HepG2 (cell line): ENCODE measurements at regions not wholly inside any gene's neighbourhood (a gene's known extent, or its start where the extent isn't known, plus 50 kb on each side); places are given as distances from the start of the nearest gene placed in this dataset.
A peak's percentile ranks its signal among the peaks of the same experiment; 100 is the strongest.

Source experiments
- ATAC-seq: fragments of 200-7000 bp; cut with Tn5 transposase; 3 replicates; pipeline ENCODE4 v1.9.1; 2020; ENCODE audit warnings: mild to moderate bottlenecking, moderate library complexity
- BruUV-seq: library from RNA; stranded (reverse); fragments of 400-500 nt; replicated peaks from 2 replicates; lab custom pipeline; 2021; lab: Mats Ljungman, UMichigan
- CTCF ChIA-PET: fragments of 300-600 bp; formaldehyde crosslinking; extraction: SDS; loops from one replicate; lab custom pipeline; 2021; ENCODE audit warnings: low total read pairs, inconsistent platforms, low intra/inter-chr PET ratio; lab: Yijun Ruan, JAX
- POLR2A ChIA-PET: fragments of 350-600 bp; sonication (Branson Sonifier 250); formaldehyde crosslinking; loops from one replicate; lab custom pipeline; 2020; ENCODE audit warnings: antibody characterized with exemption, inconsistent platforms; lab: Yijun Ruan, JAX
- DNase-seq: peaks from one replicate; pipeline ENCODE4 v3.0.0-alpha.2; 2015; ENCODE audit warnings: low spot score
- FAIRE-seq: peaks from 3 replicates; lab custom pipeline; 2011; peaks lifted over from hg19 to GRCh38; lab: Jason Lieb, UNC
- H2AFZ ChIP-seq: one replicate; pipeline ENCODE4 v1.6.1; 2011; ENCODE audit warnings: low read length, inconsistent platforms
- H3K27ac ChIP-seq: fragments of 300-600 bp; 3 replicates; pipeline ENCODE4 v1.8.0; 2011; ENCODE audit warnings: mixed run types, mild to moderate bottlenecking, mixed read lengths, low read length, inconsistent platforms; ENCODE audit not compliant: insufficient read depth; ENCODE audit errors: extremely low read length
- H3K27me3 ChIP-seq, 2 experiments: fragments of 200-600 bp in 1 of 2; 2 replicates in 1 of 2; 3 replicates in 1 of 2; pipeline versions ENCODE4 v1.6.0 to v1.8.0; 2011; ENCODE audit warnings: low read length in 2 of 2, mild to moderate bottlenecking in 2 of 2, moderate library complexity in 2 of 2, inconsistent platforms in 1 of 2; ENCODE audit not compliant: insufficient read depth in 2 of 2, control insufficient read depth in 1 of 2
- H3K36me3 ChIP-seq, 2 experiments: fragments of 200-600 bp in 1 of 2; replicated peaks in 1 of 2; 2 replicates in 1 of 2; 3 replicates in 1 of 2; pipeline versions ENCODE4 v1.5.1 to v1.8.0; 2011; ENCODE audit warnings: low read length in 2 of 2, inconsistent platforms in 1 of 2; ENCODE audit not compliant: insufficient read depth in 2 of 2, control insufficient read depth in 1 of 2
- H3K4me1 ChIP-seq: 2 replicates; pipeline ENCODE4 v1.5.1; 2012; ENCODE audit warnings: low read length, inconsistent platforms; ENCODE audit not compliant: insufficient read depth
- H3K4me2 ChIP-seq: 2 replicates; pipeline ENCODE4 v1.6.0; 2011; ENCODE audit warnings: low read depth, low read length, inconsistent platforms
- H3K4me3 ChIP-seq, 3 experiments: fragments of 200-600 bp in 1 of 3; sonication (generic), shearing (Covaris generic) in 1 of 3; replicated peaks in 1 of 3; 2 replicates each; pipeline ENCODE4 v1.5.1; 2011 to 2016; ENCODE audit warnings: low read length in 3 of 3, inconsistent platforms in 2 of 3, low read depth in 2 of 3, mild to moderate bottlenecking in 2 of 3, control low read depth in 1 of 3, mixed read lengths in 1 of 3; ENCODE audit not compliant: insufficient read depth in 1 of 3
- H3K79me2 ChIP-seq: one replicate; pipeline ENCODE4 v1.6.1; 2011; ENCODE audit warnings: low read length, inconsistent platforms; ENCODE audit not compliant: insufficient read depth
- H3K9ac ChIP-seq: 2 replicates; pipeline ENCODE4 v1.6.0; 2011; ENCODE audit warnings: mild to moderate bottlenecking, low read depth, low read length, inconsistent platforms; ENCODE audit not compliant: insufficient read depth
- H3K9me3 ChIP-seq: 2 replicates; pipeline ENCODE4 v1.5.1; 2012; ENCODE audit warnings: mild to moderate bottlenecking, low read length
- H4K20me1 ChIP-seq: 2 replicates; pipeline ENCODE4 v1.6.0; 2011; ENCODE audit warnings: inconsistent platforms, mild to moderate bottlenecking, low read length, moderate library complexity; ENCODE audit not compliant: insufficient read depth
- FOXA1 ChIP-seq, 2 experiments: fragments of 450-650 bp in 1 of 2; sonication (generic) in 1 of 2; formaldehyde crosslinking in 1 of 2; IDR thresholded peaks; 2 replicates each; pipeline versions ENCODE4 v1.4.0 to v1.6.1; 2016 to 2020; ENCODE audit warnings: missing genetic modification reagents in 1 of 2
- HNF4A ChIP-seq: sonication (generic); formaldehyde crosslinking; IDR thresholded peaks from 2 replicates; pipeline ENCODE4 v1.4.0; 2020; ENCODE audit warnings: missing genetic modification reagents
- NR2F2 ChIP-seq: IDR thresholded peaks from 2 replicates; pipeline ENCODE4 v1.6.1; 2012; ENCODE audit warnings: low read depth, inconsistent platforms, borderline replicate concordance
- NR2F6 ChIP-seq, 2 experiments: IDR thresholded peaks; 2 replicates each; pipeline ENCODE4 v1.6.1; 2016; ENCODE audit warnings: antibody characterized with exemption in 1 of 2, mild to moderate bottlenecking in 1 of 2
- ZNF484 ChIP-seq: sonication (generic); formaldehyde crosslinking; IDR thresholded peaks from 2 replicates; pipeline ENCODE4 v1.5.1; 2020; ENCODE audit warnings: mild to moderate bottlenecking, low read depth, missing genetic modification reagents, borderline replicate concordance
- ZNF713 ChIP-seq: sonication (generic); formaldehyde crosslinking; IDR thresholded peaks from 2 replicates; pipeline ENCODE4 v1.4.0; 2020; ENCODE audit warnings: mild to moderate bottlenecking, missing genetic modification reagents
- WGBS: methylation state at CpG from one replicate; pipeline ENCODE4 v1.1.6; 2017; ENCODE audit warnings: low lambda C conversion rate; 5-methylcytosine and 5-hydroxymethylcytosine counted together
- in situ Hi-C: cut with HindIII; loops from 2 replicates; pipeline ENCODE4 v1.10.0; 2017; ENCODE audit warnings: low pct_unique_long_range_greater_than_20kb; ENCODE audit not compliant: extremely low pct_ligation_motif_present
- intact Hi-C: fragments of 100-400 bp; cut with micrococcal nuclease; formaldehyde crosslinking; loops from one replicate; pipeline ENCODE4 v1.10.0; 2022; ENCODE audit not compliant: unreplicated experiment
- TF ChIP-seq, protein P1 (sequence below): sonication (generic); formaldehyde crosslinking; IDR thresholded peaks from 2 replicates; pipeline ENCODE4 v1.8.0; 2022; ENCODE audit warnings: mild to moderate bottlenecking, missing genetic modification reagents, moderate library complexity
- TF ChIP-seq, protein P2 (sequence below): IDR thresholded peaks from 2 replicates; pipeline ENCODE4 v1.6.1; 2016; ENCODE audit warnings: missing compliant biosample characterization, missing genetic modification reagents, borderline replicate concordance

DNA sequence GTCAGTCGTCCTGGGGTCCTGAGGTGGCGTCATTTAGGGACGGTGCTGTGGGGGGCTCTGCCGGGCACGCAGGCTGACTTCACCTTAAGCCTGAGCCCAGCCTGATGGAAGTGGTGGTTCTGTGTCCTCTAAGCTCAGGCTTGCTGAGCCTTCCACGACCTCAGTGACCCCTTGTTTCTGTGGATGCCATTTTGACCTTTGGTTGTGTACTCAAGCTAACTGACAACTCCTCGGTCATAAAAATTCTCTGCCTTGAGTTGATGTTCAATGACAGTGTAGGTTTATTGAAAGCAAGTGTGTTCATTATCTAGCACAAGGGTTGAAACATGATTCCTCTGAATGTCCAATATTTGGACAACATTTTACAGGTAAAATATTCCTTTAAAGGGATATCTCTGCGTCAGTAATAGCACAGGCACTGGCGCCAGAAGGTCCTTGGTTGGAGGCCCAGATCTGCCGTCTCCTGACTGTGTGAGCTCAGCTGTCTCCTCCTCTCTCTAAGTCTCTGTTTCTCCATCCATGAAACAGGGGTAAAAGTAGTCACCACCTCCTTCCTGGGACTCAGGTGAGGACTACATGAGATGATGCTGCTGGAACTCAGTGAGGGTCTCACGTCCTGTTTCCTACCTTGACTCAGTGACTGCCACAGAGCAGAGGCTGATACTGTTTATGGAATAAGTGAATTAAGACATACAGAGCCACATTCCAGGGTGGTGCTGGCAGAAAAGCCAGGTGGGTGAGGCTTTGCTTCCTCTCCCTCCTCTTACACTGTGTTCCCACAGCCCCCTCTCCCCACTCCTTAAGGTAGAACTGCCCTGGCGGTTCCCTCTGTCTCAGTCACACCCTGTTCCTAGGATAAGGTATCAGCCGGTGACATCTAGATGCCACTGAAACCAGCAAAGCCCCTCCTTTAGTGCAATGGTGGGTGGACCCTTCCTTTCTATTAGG, 75.7 kb downstream of the IRF8 start:
- ATAC-seq (peak; percentile 40), FAIRE-seq (peak; percentile 59)
- Histone ChIP-seq H3K36me3 (no peaks in the 10 kb centered on the region), H3K27me3 (no peaks in the 10 kb centered on the region; a peak in 2 of 5 replicates), H3K4me2 (peak overlapping the region; percentile 64), H3K4me1 (peaks cover 23% of the 10 kb centered on the region), H3K9me3 (peaks cover 4% of the 10 kb centered on the region; the same call in 1 of the 2 replicates), H2AFZ (no peak overlapping the region), H4K20me1 (no peaks in the 10 kb centered on the region)
- POLR2A ChIA-PET, result no interaction called here
- CTCF ChIA-PET, result no interaction called here
- WGBS, result 22% methylated on average over 12 of the region's 13 CpGs
- BruUV-seq, result no TSS peak
- peak; percentile 60 for TF ChIP-seq HNF4A
- TF ChIP-seq, protein P1, sequence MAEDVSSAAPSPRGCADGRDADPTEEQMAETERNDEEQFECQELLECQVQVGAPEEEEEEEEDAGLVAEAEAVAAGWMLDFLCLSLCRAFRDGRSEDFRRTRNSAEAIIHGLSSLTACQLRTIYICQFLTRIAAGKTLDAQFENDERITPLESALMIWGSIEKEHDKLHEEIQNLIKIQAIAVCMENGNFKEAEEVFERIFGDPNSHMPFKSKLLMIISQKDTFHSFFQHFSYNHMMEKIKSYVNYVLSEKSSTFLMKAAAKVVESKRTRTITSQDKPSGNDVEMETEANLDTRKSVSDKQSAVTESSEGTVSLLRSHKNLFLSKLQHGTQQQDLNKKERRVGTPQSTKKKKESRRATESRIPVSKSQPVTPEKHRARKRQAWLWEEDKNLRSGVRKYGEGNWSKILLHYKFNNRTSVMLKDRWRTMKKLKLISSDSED (CRISPR knock-in tag), result 0 out of 2 replicates have a peak, but pooled peaks have one; percentile 27
- no peak for TF ChIP-seq ZNF713
- TF ChIP-seq FOXA1 (IDR thresholded peaks at IDR 0.05), result no peak
- peak; percentile 58 for TF ChIP-seq FOXA1 (CRISPR knock-in tag; IDR thresholded peaks at IDR 0.05)
- peak; percentile 78 for TF ChIP-seq NR2F6 (IDR thresholded peaks at IDR 0.05)
- peak; percentile 66 for TF ChIP-seq NR2F6 (CRISPR knock-in tag; IDR thresholded peaks at IDR 0.05)
- TF ChIP-seq, protein P2, sequence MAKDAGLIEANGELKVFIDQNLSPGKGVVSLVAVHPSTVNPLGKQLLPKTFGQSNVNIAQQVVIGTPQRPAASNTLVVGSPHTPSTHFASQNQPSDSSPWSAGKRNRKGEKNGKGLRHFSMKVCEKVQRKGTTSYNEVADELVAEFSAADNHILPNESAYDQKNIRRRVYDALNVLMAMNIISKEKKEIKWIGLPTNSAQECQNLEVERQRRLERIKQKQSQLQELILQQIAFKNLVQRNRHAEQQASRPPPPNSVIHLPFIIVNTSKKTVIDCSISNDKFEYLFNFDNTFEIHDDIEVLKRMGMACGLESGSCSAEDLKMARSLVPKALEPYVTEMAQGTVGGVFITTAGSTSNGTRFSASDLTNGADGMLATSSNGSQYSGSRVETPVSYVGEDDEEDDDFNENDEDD (CRISPR knock-in tag), result no peak
- TF ChIP-seq ZNF484 (CRISPR knock-in tag), result no peak
- TF ChIP-seq NR2F2, result peak; percentile 70
- TF ChIP-seq, all 625 proteins: peak for 5
- no peak overlapping the region; the same call in 1 of the 2 replicates for H3K9ac ChIP-seq
- H3K27ac ChIP-seq, result no peak overlapping the region
- peak; percentile 24 for DNase-seq
- intact Hi-C loops (no loop called here), in situ Hi-C loops (no loop called here)
- 0 out of 6 replicates have a peak overlapping the region, but pooled peaks of 1 of the 3 experiments have one; percentile 3 for H3K4me3 ChIP-seq
- H3K79me2 ChIP-seq, result no peaks in the 10 kb centered on the region
